ENCODE measurements at regions not wholly inside any gene's neighbourhood (a gene's known extent, or its start where the extent isn't known, plus 50 kb on each side); places are given as distances from the start of the nearest gene placed in this dataset.

DNA sequence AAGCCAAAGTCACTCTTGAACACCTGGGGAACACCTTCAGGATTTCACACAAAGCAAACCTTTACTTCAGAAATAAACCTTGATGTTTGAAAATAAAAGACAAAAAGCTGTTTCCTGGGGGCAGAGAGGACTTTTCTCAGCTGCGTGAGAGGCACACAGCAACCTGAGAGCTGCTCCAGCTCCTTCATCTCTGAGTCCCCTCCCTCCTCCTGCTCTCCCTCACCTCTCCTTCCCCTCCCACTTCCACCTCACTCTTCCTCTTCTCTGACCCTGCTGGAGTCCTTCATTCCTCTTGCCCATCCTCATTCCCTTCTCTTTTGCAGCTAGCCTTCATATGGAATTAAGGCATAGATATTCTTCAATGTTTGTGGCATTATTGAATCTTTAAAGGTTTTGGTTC is 208.4 kb downstream of the OMA1 start:
- no peak for DNase-seq (ENCODE audit: extremely low read depth, low read depth)
- TF ChIP-seq, protein P1, sequence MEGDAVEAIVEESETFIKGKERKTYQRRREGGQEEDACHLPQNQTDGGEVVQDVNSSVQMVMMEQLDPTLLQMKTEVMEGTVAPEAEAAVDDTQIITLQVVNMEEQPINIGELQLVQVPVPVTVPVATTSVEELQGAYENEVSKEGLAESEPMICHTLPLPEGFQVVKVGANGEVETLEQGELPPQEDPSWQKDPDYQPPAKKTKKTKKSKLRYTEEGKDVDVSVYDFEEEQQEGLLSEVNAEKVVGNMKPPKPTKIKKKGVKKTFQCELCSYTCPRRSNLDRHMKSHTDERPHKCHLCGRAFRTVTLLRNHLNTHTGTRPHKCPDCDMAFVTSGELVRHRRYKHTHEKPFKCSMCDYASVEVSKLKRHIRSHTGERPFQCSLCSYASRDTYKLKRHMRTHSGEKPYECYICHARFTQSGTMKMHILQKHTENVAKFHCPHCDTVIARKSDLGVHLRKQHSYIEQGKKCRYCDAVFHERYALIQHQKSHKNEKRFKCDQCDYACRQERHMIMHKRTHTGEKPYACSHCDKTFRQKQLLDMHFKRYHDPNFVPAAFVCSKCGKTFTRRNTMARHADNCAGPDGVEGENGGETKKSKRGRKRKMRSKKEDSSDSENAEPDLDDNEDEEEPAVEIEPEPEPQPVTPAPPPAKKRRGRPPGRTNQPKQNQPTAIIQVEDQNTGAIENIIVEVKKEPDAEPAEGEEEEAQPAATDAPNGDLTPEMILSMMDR (IDR thresholded peaks at IDR 0.05; ENCODE audit: low read depth, low read length, missing control alignments): no peak
- H3K4me3 ChIP-seq (replicated peaks; ENCODE audit: low read depth, low read length): no peak overlapping the region

DNA sequence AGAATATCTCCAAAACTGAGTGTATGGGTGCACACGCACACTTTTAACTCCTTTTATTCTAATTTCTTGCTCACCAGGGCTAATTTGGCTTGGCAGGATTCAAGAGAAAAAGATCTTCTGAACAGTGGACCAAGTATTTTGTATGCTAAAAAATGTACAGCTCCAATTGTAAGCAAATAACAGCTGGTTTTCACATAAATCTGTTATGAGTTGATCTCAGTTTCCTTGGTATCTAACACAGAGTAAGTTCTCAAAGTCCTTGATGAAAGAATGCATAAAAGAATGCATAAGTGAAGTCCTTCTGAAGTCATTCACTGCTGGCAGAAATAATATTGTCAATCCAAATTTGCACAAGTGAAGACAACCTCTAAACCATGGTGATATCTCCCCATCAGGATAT is 213.0 kb downstream of the OMA1 start:
- TF ChIP-seq, protein P1 (IDR thresholded peaks at IDR 0.05; ENCODE audit: low read depth, low read length, missing control alignments): no peak
- DNase-seq (ENCODE audit: extremely low read depth, low read depth): no peak
- H3K4me3 ChIP-seq (replicated peaks; ENCODE audit: low read depth, low read length): no peak overlapping the region

DNA sequence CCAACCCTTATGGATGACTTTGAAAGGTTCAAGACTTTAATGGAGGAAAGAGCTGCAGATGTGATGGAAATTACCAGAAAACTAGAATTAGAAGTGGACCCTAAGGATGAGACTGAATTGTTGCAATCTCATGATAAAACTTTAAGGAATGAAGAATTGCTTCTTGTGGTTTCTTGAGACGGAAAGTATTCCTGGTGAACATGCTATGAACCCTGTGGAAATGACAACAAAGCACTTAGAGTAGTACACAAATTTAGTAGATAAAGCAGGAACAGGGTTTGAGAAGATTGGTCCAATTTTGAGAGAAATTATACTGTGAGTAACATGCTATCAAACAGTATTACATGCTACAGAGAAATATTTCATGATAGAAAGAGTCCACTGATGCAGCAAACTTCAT is 215.4 kb downstream of the OMA1 start:
- TF ChIP-seq, protein P1 (IDR thresholded peaks at IDR 0.05; ENCODE audit: low read depth, low read length, missing control alignments): no peak
- H3K4me3 ChIP-seq (replicated peaks; ENCODE audit: low read depth, low read length): no peak overlapping the region
- DNase-seq (ENCODE audit: extremely low read depth, low read depth): no peak

DNA sequence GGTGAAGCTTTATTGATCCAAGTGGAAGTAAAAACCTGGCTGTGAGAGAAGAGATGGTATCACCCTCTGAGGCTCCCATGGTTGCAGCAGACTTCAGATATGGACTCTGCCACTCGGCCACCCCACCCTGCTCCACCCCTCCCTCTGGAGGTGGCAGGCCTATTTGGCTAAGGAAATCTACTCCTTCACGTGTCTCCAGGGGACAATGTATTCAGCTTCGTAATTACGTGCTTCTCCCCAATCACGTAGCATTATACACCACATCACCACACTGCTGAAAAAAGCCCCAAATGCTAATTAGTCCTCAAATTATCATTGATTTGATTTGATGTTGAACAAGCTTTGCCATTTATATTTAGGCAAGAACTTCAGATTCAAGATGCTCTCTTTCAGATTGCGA is 220.7 kb downstream of the OMA1 start:
- no peak overlapping the region for H3K4me3 ChIP-seq (replicated peaks; ENCODE audit: low read depth, low read length)
- no peak for DNase-seq (ENCODE audit: extremely low read depth, low read depth)
- TF ChIP-seq, protein P1 (IDR thresholded peaks at IDR 0.05; ENCODE audit: low read depth, low read length, missing control alignments): no peak

DNA sequence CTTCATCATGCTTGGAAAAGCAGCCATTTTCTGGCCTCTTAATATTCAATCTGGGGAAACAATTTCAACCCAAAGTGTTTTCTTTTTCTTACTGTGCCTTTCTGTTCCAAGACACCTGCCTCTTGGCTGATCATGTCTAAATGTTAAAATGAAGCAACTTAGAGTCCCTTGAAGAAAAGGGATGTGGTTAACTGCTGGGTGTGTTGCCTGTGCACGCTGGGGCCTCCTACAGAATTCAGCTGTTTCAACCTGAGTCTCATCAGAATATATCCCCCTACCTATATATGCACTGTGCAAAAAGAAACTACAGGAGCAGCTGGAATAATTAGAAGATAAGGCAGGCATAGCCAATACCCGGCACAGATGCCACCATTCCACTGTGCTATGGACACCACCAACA is 222.0 kb downstream of the OMA1 start:
- no peak for DNase-seq (ENCODE audit: extremely low read depth, low read depth)
- TF ChIP-seq, protein P1 (IDR thresholded peaks at IDR 0.05; ENCODE audit: low read depth, low read length, missing control alignments): no peak
- no peak overlapping the region for H3K4me3 ChIP-seq (replicated peaks; ENCODE audit: low read depth, low read length)

DNA sequence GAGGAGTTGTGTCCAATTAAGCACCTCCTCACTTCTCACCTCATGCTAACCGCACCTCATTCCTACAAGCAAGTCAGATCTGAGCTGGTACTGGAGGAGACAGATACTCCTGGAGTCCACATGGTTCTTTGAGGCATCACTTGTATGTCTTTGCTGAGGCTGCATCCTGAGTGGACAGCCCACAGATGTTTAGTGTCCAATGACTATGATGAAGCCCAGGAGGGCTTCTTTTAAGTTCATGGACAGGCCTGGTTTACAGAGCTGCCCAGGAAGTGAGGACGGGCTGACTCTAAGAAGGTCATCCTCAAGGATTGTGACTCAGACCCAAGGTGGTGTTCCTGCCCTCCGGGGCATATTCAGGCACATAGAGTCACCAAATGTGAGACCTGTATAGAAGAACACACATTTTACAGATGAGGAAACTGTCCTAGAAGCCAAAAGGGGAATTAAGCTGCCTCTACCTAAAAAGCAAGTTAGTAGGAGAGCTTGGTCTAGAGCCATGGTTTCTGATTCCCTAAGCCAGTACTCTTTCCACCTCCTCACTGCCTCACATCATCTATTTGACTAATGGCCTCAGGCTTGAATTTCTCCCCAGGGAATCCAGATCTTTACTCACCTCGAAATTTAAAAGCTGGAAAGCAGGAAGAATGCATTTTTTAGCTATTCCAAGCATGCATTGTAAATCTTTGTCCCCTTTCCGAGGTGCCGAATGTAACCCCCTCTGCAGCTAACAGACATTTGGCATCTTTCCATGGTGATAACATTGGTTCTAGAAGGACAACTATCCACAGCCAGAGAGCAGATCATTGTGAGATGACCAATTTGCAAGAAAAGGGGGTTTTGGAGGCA is 228.1 kb downstream of the OMA1 start:
- no peak overlapping the region for H3K4me3 ChIP-seq (replicated peaks; ENCODE audit: low read depth, low read length)
- TF ChIP-seq, protein P1 (IDR thresholded peaks at IDR 0.05; ENCODE audit: low read depth, low read length, missing control alignments): no peak
- peak; percentile 27 for DNase-seq (ENCODE audit: extremely low read depth, low read depth)

Measured in HFF-Myc (cell line).